ENCODE measurements at regions not wholly inside any gene's neighbourhood (a gene's known extent, or its start where the extent isn't known, plus 50 kb on each side); places are given as distances from the start of the nearest gene placed in this dataset.

DNA sequence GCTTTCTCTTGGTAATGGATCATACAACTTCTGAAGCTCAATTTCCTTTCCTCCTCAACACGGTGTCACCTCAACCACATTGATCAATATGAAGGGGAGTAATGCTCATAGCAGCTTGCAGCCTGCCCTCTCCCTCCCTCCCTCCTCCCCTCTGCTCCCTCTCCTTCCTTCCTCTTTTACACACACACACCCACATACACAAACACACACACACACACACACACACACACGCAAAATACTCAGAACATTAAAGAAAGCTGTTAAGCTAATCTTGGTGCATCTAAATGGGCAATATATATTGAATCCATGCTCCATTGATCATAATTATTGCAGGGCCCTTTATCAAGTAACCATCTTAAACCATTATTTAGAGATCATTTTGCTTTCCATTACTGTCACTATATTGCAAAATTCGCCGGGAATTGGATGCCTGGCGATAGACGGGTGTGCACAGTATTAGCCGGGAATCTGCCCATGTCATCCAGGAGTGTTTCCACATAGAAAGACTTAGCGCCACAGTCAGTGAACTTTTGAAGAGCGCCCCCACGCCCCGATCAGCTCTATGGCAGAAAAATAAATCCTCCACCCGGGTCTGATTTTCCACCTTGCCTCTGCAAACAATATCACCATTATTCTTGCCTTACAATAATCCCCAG lies 122.0 kb downstream of the PRLHR start:
- ATAC-seq (no peak), DNase-seq (no peak)
- no peak overlapping the region for H3K27ac ChIP-seq
- intact Hi-C loops (cut with DNase I): no loop called here
- H3K4me3 ChIP-seq: no peak overlapping the region
- no peaks in the 10 kb centered on the region for H3K36me3 ChIP-seq
- TF ChIP-seq, protein P1, sequence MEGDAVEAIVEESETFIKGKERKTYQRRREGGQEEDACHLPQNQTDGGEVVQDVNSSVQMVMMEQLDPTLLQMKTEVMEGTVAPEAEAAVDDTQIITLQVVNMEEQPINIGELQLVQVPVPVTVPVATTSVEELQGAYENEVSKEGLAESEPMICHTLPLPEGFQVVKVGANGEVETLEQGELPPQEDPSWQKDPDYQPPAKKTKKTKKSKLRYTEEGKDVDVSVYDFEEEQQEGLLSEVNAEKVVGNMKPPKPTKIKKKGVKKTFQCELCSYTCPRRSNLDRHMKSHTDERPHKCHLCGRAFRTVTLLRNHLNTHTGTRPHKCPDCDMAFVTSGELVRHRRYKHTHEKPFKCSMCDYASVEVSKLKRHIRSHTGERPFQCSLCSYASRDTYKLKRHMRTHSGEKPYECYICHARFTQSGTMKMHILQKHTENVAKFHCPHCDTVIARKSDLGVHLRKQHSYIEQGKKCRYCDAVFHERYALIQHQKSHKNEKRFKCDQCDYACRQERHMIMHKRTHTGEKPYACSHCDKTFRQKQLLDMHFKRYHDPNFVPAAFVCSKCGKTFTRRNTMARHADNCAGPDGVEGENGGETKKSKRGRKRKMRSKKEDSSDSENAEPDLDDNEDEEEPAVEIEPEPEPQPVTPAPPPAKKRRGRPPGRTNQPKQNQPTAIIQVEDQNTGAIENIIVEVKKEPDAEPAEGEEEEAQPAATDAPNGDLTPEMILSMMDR (IDR thresholded peaks at IDR 0.05): no peak
- H3K9me3 ChIP-seq: peaks cover 0 to 10% (median 0%) of the 10 kb centered on the region in 11 donors
- H3K27me3 ChIP-seq: peaks cover 0 to 24% (median 10%) of the 10 kb centered on the region in 7 donors
- no peaks in the 10 kb centered on the region for H3K4me1 ChIP-seq
- 62 to 71% methylated on average over 12 of the region's 12 CpGs for WGBS, 2 donors

DNA sequence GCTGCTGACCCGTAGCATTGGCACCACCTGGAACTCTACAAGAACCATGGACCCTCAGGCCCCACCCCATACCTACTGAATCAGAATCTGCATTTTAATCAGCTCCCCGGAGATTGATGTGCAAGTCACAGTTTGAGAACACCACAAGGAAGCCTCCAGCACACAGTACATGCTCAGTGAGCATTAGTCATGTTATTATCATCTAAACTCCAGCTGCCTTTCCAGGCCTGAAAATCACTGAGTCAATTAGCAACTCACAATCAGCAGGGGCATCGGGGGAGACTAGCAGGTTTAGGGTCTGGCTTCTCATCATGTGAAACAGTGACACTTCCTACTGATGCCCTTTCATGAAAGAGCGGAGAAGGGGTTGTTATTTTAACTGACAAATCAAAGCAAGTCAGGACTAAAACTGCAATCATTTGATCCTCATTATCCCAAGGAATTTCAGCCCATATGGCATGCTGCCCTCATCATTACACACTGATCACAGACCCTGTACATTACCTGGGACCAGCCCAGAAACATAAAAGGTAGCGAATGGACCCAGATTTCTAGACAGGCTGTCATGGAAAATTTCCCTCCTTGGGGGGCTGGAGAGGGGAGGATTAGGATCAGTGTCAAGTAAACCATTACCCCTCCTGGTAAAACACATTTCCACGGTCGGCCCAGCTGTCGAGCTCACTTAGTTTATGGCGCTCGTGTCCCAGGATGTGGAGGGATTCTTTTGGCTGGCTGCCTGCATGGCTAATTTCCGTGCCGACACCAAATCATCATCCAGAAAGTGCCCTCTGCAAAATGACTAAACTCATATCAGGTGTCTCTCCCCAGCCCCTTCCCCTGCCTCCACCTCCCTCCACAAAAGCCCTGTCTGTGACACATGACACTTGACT lies 122.8 kb downstream of the PRLHR start:
- 67 to 69% methylated on average over 12 of the region's 12 CpGs for WGBS, 2 donors
- no peak overlapping the region for H3K4me3 ChIP-seq
- TF ChIP-seq, protein P1 (IDR thresholded peaks at IDR 0.05): no peak
- H3K36me3 ChIP-seq: no peaks in the 10 kb centered on the region
- H3K27me3 ChIP-seq: peaks cover 0 to 27% (median 15%) of the 10 kb centered on the region in 7 donors
- H3K9me3 ChIP-seq: peaks cover 0 to 10% (median 0%) of the 10 kb centered on the region in 11 donors
- DNase-seq (no peak), ATAC-seq (no peak)
- H3K27ac ChIP-seq: no peak overlapping the region
- intact Hi-C loops (cut with DNase I): no loop called here
- H3K4me1 ChIP-seq: no peaks in the 10 kb centered on the region

DNA sequence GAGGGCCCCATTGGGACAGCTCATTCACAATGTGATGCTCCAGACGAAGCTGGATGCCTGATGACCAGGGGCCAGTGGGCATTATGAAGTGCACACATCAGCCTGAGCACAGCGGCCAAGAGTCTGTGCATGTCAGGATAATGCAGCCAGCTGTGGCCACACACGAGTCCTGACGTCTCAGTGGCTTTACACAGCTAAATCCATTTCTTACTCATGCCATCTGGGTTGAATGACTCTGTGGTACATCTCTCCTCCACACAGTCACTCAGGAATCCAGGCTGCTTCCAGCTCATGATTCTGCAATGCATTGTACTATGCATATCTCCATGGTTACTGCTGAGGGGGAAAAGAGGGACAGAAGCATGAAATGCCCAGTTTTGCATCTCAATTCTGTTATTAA lies 123.6 kb downstream of the PRLHR start:
- ATAC-seq (no peak), DNase-seq (no peak)
- Histone ChIP-seq H3K36me3 (no peaks in the 10 kb centered on the region), H3K27me3 (peaks cover 0 to 34% (median 17%) of the 10 kb centered on the region in 7 donors), H3K4me1 (no peaks in the 10 kb centered on the region), H3K9me3 (peaks cover 0 to 10% (median 0%) of the 10 kb centered on the region in 11 donors), H3K27ac (no peak overlapping the region), H3K4me3 (no peak overlapping the region)
- 77 to 78% methylated on average over 4 of the region's 4 CpGs for WGBS, 2 donors
- intact Hi-C loops (cut with DNase I): no loop called here
- TF ChIP-seq, protein P1 (IDR thresholded peaks at IDR 0.05): no peak

DNA sequence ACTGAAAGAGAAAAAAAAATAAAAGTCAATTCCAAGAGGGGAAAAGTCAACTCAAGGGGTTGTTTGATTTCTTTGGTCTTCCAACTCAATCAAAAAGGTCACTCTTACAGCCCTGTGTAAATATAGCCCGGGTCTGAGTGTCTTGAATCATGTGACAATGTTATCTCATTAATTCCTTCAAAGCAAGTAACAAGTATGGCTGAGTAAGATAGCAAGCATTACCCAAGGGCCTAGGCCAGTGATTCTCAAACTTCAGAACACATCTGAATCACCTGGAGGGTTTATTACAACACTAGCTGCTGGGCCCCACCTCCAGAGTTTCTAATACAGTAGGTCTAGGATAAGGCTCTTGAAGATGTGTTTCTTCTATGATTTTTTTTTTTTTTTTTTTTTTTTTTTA lies 125.0 kb downstream of the PRLHR start:
- intact Hi-C loops (cut with DNase I): no loop called here
- H3K9me3 ChIP-seq: peaks cover 0 to 10% (median 0%) of the 10 kb centered on the region in 11 donors
- H3K4me3 ChIP-seq: no peak overlapping the region
- ATAC-seq (no peak), DNase-seq (no peak)
- H3K27ac ChIP-seq: no peak overlapping the region
- TF ChIP-seq, protein P1 (IDR thresholded peaks at IDR 0.05): no peak
- no peaks in the 10 kb centered on the region for H3K36me3 ChIP-seq
- no peaks in the 10 kb centered on the region for H3K4me1 ChIP-seq
- WGBS, 2 donors: 10% methylated on average over 1 of the region's 1 CpG
- H3K27me3 ChIP-seq: peaks cover 0 to 41% (median 20%) of the 10 kb centered on the region in 7 donors

All from heart right ventricle (tissue), 16 donors.